Spleen (tissue), 11 donors: ENCODE measurements at regions not wholly inside any gene's neighbourhood (a gene's known extent, or its start where the extent isn't known, plus 50 kb on each side); places are given as distances from the start of the nearest gene placed in this dataset.

Experiments
- DNase-seq: peaks from one replicate; pipeline ENCODE4 v3.0.0-alpha.2; 2020
- H3K27ac ChIP-seq, 8 donors: fragments of 200-600 bp; sonication (generic) in 7 of 8; 1 replicate in 4 of 8; 2 replicates in 4 of 8; pipeline versions ENCODE4 v1.5.0 to v1.8.0; 2016 to 2021; ENCODE audit warnings: inconsistent platforms in 4 of 8, mild to moderate bottlenecking in 4 of 8, moderate library complexity in 1 of 8
- H3K27me3 ChIP-seq, 7 donors: fragments of 200-600 bp; sonication (generic) in 6 of 7; replicated peaks in 1 of 7; 1 replicate in 4 of 7; 2 replicates in 3 of 7; pipeline versions ENCODE4 v1.5.0 to v1.8.0; 2016 to 2021; ENCODE audit warnings: inconsistent platforms in 3 of 7, mild to moderate bottlenecking in 1 of 7
- H3K36me3 ChIP-seq, 6 donors: fragments of 200-600 bp; sonication (generic) in 5 of 6; 1 replicate in 4 of 6; 2 replicates in 2 of 6; pipeline versions ENCODE4 v1.5.0 to v1.8.0; 2016 to 2021; ENCODE audit warnings: inconsistent platforms in 2 of 6
- H3K4me1 ChIP-seq, 6 donors: fragments of 200-600 bp; sonication (generic) in 5 of 6; 1 replicate in 3 of 6; 2 replicates in 3 of 6; pipeline versions ENCODE4 v1.5.0 to v1.8.0; 2016 to 2021; ENCODE audit warnings: inconsistent platforms in 3 of 6
- H3K4me3 ChIP-seq, 8 donors: fragments of 200-600 bp; sonication (generic) in 7 of 8; 1 replicate in 4 of 8; 2 replicates in 4 of 8; pipeline versions ENCODE4 v1.5.0 to v1.8.0; 2016 to 2021; ENCODE audit warnings: inconsistent platforms in 4 of 8, mild to moderate bottlenecking in 4 of 8, moderate library complexity in 2 of 8
- H3K9me3 ChIP-seq, 8 donors: fragments of 200-600 bp; sonication (generic) in 7 of 8; 1 replicate in 4 of 8; 2 replicates in 4 of 8; pipeline versions ENCODE4 v1.5.0 to v1.8.0; 2016 to 2021; ENCODE audit warnings: inconsistent platforms in 4 of 8
- CTCF ChIP-seq, 11 experiments: fragments of 200-600 bp in 7 of 11; fragments of 450-650 bp in 4 of 11; sonication (generic) in 4 of 11; IDR thresholded peaks in 8 of 11; conservative IDR thresholded peaks in 3 of 11; 1 replicate in 7 of 11; 2 replicates in 4 of 11; pipeline versions ENCODE4 v1.4.0 to v1.8.0; 2016 to 2021; ENCODE audit warnings: antibody characterized with exemption in 11 of 11, inconsistent platforms in 4 of 11, mild to moderate bottlenecking in 1 of 11
- POLR2A ChIP-seq, 3 donors: fragments of 450-650 bp; IDR thresholded peaks; one replicate each; pipeline ENCODE4 v1.5.1; 2017; ENCODE audit warnings: antibody characterized with exemption in 3 of 3, mild to moderate bottlenecking in 1 of 3
- POLR2AphosphoS5 ChIP-seq, 3 donors: sonication (generic); formaldehyde crosslinking; IDR thresholded peaks; one replicate each; pipeline ENCODE4 v1.5.1; 2017; ENCODE audit warnings: antibody characterized with exemption in 3 of 3
- WGBS, 5 donors: extraction: QIAGEN DNeasy Blood & Tissue Kit in 3 of 5; methylation state at CpG; one replicate each; pipeline versions ENCODE4 v1.1.5 to v1.1.7; 2013 to 2018; 5-methylcytosine and 5-hydroxymethylcytosine counted together
- intact Hi-C: fragments of 100-400 bp; cut with DNase I; formaldehyde crosslinking; loops from one replicate; pipeline ENCODE4 v1.15.0; 2023; ENCODE audit warnings: low total_unique reads
- donor health status: healthy with polysubstance abuse.
- donor health status: DM: no; HTN: no; CAD: no; lungs with moderate emphysema.
- donor health status: DM: no; HTN: no; CAD: no.
- donor health status: Bipolar disorder and iron deficiency.
- donor health status: healthy.
- donor health status: DM: no; HTN: no; CAD: no.
- donor health status: DM: yes; HTN: yes; CAD: no.

DNA sequence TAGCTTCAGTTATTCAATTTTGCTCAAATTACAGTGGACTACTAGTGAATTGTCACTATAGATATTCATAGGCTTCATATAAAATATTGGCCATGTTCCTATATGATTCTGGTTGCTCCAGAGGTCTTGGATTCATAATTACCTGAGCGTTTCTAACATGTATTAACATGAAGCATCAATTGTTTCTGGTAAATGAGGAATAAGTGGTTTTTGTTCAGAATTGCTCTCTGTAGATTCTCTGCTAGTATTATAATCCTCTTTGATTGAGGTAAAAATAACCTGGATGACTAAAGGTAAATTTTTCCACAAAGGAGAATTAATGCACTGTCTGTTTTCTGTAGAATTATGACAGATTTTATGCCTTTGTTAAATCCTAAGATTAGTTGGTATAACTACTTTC is 258.1 kb upstream of the CNTN6 start:
- intact Hi-C loops = no loop called here
- Histone ChIP-seq H3K27ac (no peak overlapping the region), H3K4me1 (no peaks in the 10 kb centered on the region), H3K27me3 (no peaks in the 10 kb centered on the region), H3K36me3 (no peaks in the 10 kb centered on the region), H3K9me3 (peaks cover 0 to 19% (median 12%) of the 10 kb centered on the region in 8 donors), H3K4me3 (no peak overlapping the region)
- DNase-seq = no peak
- 71 to 89% (median 75%) methylated on average over 1 of the region's 1 CpG for WGBS, 5 donors
- TF ChIP-seq POLR2A (IDR thresholded peaks at IDR 0.05) (no peak), CTCF (IDR thresholded peaks at IDR 0.05 in 8 of 11, conservative IDR thresholded peaks at IDR 0.05 in 3 of 11) (no peak), POLR2AphosphoS5 (IDR thresholded peaks at IDR 0.05) (no peak)

- Histone ChIP-seq H3K9me3 (peaks cover 0 to 15% (median 8%) of the 10 kb centered on the region in 8 donors), H3K27ac (no peak overlapping the region), H3K36me3 (no peaks in the 10 kb centered on the region), H3K4me3 (no peak overlapping the region), H3K4me1 (no peaks in the 10 kb centered on the region), H3K27me3 (no peaks in the 10 kb centered on the region)
- intact Hi-C loops = no loop called here
- 87 to 97% (median 89%) methylated on average over 4 of the region's 4 CpGs for WGBS, 5 donors
- TF ChIP-seq CTCF (IDR thresholded peaks at IDR 0.05 in 8 of 11, conservative IDR thresholded peaks at IDR 0.05 in 3 of 11) (no peak), POLR2AphosphoS5 (IDR thresholded peaks at IDR 0.05) (no peak), POLR2A (IDR thresholded peaks at IDR 0.05) (no peak)
- DNase-seq = no peak
Measured at GRCh38 chr3:835096-835495, 257.7 kb upstream of the CNTN6 start.

- no peaks in the 10 kb centered on the region for H3K27me3 ChIP-seq
- 70 to 88% (median 84%) methylated on average over 1 of the region's 1 CpG for WGBS, 5 donors
- TF ChIP-seq CTCF (IDR thresholded peaks at IDR 0.05 in 8 of 11, conservative IDR thresholded peaks at IDR 0.05 in 3 of 11) = no peak
- no peak for TF ChIP-seq POLR2A (IDR thresholded peaks at IDR 0.05)
- no peak for TF ChIP-seq POLR2AphosphoS5 (IDR thresholded peaks at IDR 0.05)
- no peaks in the 10 kb centered on the region for H3K4me1 ChIP-seq
- no peak overlapping the region for H3K4me3 ChIP-seq
- no peaks in the 10 kb centered on the region for H3K9me3 ChIP-seq
- H3K27ac ChIP-seq = no peak overlapping the region
- no peaks in the 10 kb centered on the region for H3K36me3 ChIP-seq
- no peak for DNase-seq
- intact Hi-C loops = no loop called here
Measured at GRCh38 chr3:839981-840380, 252.8 kb upstream of the CNTN6 start.

- WGBS, 5 donors = 62 to 81% (median 78%) methylated on average over 5 of the region's 5 CpGs
- intact Hi-C loops = no loop called here
Measured at GRCh38 chr3:851098-851790, 241.6 kb upstream of the CNTN6 start.

More at GRCh38 chr3:851098-851790, 241.6 kb upstream of the CNTN6 start:
- no peaks in the 10 kb centered on the region for H3K4me1 ChIP-seq
- H3K27me3 ChIP-seq = no peaks in the 10 kb centered on the region
- H3K36me3 ChIP-seq = no peaks in the 10 kb centered on the region
- peaks cover 0 to 26% (median 11%) of the 10 kb centered on the region in 8 donors for H3K9me3 ChIP-seq
- no peak for DNase-seq
- H3K4me3 ChIP-seq = no peak overlapping the region
- H3K27ac ChIP-seq = no peak overlapping the region
- TF ChIP-seq POLR2A (IDR thresholded peaks at IDR 0.05) (no peak), CTCF (IDR thresholded peaks at IDR 0.05 in 8 of 11, conservative IDR thresholded peaks at IDR 0.05 in 3 of 11) (no peak), POLR2AphosphoS5 (IDR thresholded peaks at IDR 0.05) (no peak)
